Trophoblast cell (in vitro differentiated cells and primary cell): ENCODE measurements at regions not wholly inside any gene's neighbourhood (a gene's known extent, or its start where the extent isn't known, plus 50 kb on each side); places are given as distances from the start of the nearest gene placed in this dataset.

ENCODE experiments used
- DNase-seq, 2 donors: peaks; one replicate each; pipeline ENCODE4 v3.0.0-alpha.2; 2016
- H2AFZ ChIP-seq: 2 replicates; pipeline ENCODE4 v1.6.1; 2013; ENCODE audit warnings: low read length, moderate library complexity, mild to moderate bottlenecking; ENCODE audit not compliant: insufficient read depth, poor library complexity
- H2AK5ac ChIP-seq: 2 replicates; pipeline ENCODE4 v1.6.1; 2013; ENCODE audit warnings: mild to moderate bottlenecking, low read length
- H2BK120ac ChIP-seq: 2 replicates; pipeline ENCODE4 v1.6.1; 2013; ENCODE audit warnings: low read length, mild to moderate bottlenecking, moderate library complexity; ENCODE audit not compliant: insufficient read depth, poor library complexity
- H2BK12ac ChIP-seq: 2 replicates; pipeline ENCODE4 v1.6.1; 2013; ENCODE audit warnings: mild to moderate bottlenecking, low read length, moderate library complexity
- H2BK5ac ChIP-seq: 2 replicates; pipeline ENCODE4 v1.6.1; 2013; ENCODE audit warnings: low read length, low read depth, moderate library complexity, mild to moderate bottlenecking; ENCODE audit not compliant: poor library complexity
- H3K14ac ChIP-seq: 2 replicates; pipeline ENCODE4 v1.6.1; 2013; ENCODE audit warnings: mild to moderate bottlenecking, low read length
- H3K18ac ChIP-seq: 2 replicates; pipeline ENCODE4 v1.6.1; 2013; ENCODE audit warnings: mild to moderate bottlenecking, low read length
- H3K23ac ChIP-seq: 2 replicates; pipeline ENCODE4 v1.6.1; 2013; ENCODE audit warnings: low read length
- H3K27ac ChIP-seq: 2 replicates; pipeline ENCODE4 v1.5.1; 2013; ENCODE audit warnings: low read depth, mild to moderate bottlenecking, inconsistent platforms, low read length, moderate library complexity
- H3K27me3 ChIP-seq: 2 replicates; pipeline ENCODE4 v1.6.1; 2013; ENCODE audit warnings: inconsistent platforms, mild to moderate bottlenecking, low read length, moderate library complexity; ENCODE audit not compliant: insufficient read depth
- H3K36me3 ChIP-seq, 2 experiments: 1 replicate in 1 of 2; 2 replicates in 1 of 2; pipeline ENCODE4 v1.6.1; 2013; ENCODE audit warnings: low read length in 2 of 2, mild to moderate bottlenecking in 2 of 2, moderate library complexity in 1 of 2; ENCODE audit not compliant: insufficient read depth in 2 of 2, control insufficient read depth in 1 of 2
- H3K4ac ChIP-seq: 2 replicates; pipeline ENCODE4 v1.6.1; 2013; ENCODE audit warnings: low read depth, mild to moderate bottlenecking, low read length, moderate library complexity
- H3K4me1 ChIP-seq, 2 experiments: 1 replicate in 1 of 2; 2 replicates in 1 of 2; pipeline ENCODE4 v1.6.1; 2013; ENCODE audit warnings: low read length in 2 of 2, mild to moderate bottlenecking in 2 of 2, moderate library complexity in 1 of 2; ENCODE audit not compliant: insufficient read depth in 2 of 2, control insufficient read depth in 1 of 2
- H3K4me2 ChIP-seq: 2 replicates; pipeline ENCODE4 v1.6.1; 2013; ENCODE audit warnings: inconsistent platforms, mild to moderate bottlenecking, low read length, moderate library complexity
- H3K4me3 ChIP-seq: 2 replicates; pipeline ENCODE4 v1.5.1; 2013; ENCODE audit warnings: mild to moderate bottlenecking, low read depth, low read length, inconsistent platforms
- H3K79me1 ChIP-seq: one replicate; pipeline ENCODE4 v1.6.1; 2013; ENCODE audit warnings: low read length
- H3K79me2 ChIP-seq: 2 replicates; pipeline ENCODE4 v1.6.1; 2013; ENCODE audit warnings: low read length, mild to moderate bottlenecking; ENCODE audit not compliant: control insufficient read depth, insufficient read depth, poor library complexity
- H3K9ac ChIP-seq: 2 replicates; pipeline ENCODE4 v1.6.1; 2013; ENCODE audit warnings: mild to moderate bottlenecking, low read length
- H3K9me3 ChIP-seq: 2 replicates; pipeline ENCODE4 v1.6.1; 2013; ENCODE audit warnings: low read depth, mild to moderate bottlenecking, control low read depth, inconsistent platforms, low read length; ENCODE audit not compliant: insufficient read depth
- H4K12ac ChIP-seq: 2 replicates; pipeline ENCODE4 v1.6.1; 2013; ENCODE audit warnings: low read depth, mild to moderate bottlenecking, low read length, moderate library complexity
- H4K8ac ChIP-seq: 2 replicates; pipeline ENCODE4 v1.6.1; 2013; ENCODE audit warnings: low read depth, mild to moderate bottlenecking, low read length, moderate library complexity
- H4K91ac ChIP-seq: one replicate; pipeline ENCODE4 v1.6.1; 2013; ENCODE audit warnings: low read depth, mild to moderate bottlenecking, low read length, moderate library complexity
- WGBS: extraction: QIAGEN DNeasy Blood & Tissue Kit; methylation state at CpG from one replicate; pipeline ENCODE4 v1.1.7; 2013; ENCODE audit warnings: missing lambda C conversion rate; ENCODE audit not compliant: insufficient read length, insufficient coverage; ENCODE audit errors: extremely low coverage; 5-methylcytosine and 5-hydroxymethylcytosine counted together

DNA sequence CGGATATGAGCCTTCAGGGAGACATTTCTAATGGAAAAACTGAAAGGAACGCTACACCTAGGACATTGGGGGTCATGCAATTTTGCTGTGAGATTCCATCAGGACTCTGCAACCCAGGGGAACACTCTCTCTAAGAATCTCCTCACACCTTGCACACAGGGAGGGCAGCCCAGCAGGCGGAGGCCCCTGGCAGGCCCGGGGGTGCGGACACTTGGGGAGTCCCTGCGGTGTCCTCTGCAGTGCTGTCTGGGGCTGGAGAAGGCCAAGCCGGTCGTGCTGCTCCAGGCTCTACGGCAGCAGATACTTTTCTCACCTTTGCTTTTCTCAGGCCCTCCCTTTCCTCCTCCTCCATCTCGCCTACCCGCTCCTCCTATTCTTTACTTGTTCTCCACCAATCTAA is 54.7 kb upstream of the FAM110C start:
- H2AK5ac ChIP-seq: no peak overlapping the region
- no peak for DNase-seq
- 100% methylated on average over 2 of the region's 11 CpGs for WGBS
- no peak overlapping the region for H2BK5ac ChIP-seq
- no peak overlapping the region for H2BK12ac ChIP-seq
- H3K23ac ChIP-seq: no peak overlapping the region
- H4K91ac ChIP-seq: no peak overlapping the region
- H3K4me1 ChIP-seq: no peaks in the 10 kb centered on the region
- H3K4ac ChIP-seq: no peak overlapping the region
- no peak overlapping the region for H3K27ac ChIP-seq
- no peak overlapping the region for H3K18ac ChIP-seq
- H3K79me1 ChIP-seq: no peaks in the 10 kb centered on the region
- H3K4me2 ChIP-seq: no peak overlapping the region
- H3K9ac ChIP-seq: no peak overlapping the region
- H2BK120ac ChIP-seq: no peak overlapping the region
- H3K79me2 ChIP-seq: no peaks in the 10 kb centered on the region
- H3K4me3 ChIP-seq: no peak overlapping the region
- H3K14ac ChIP-seq: no peak overlapping the region
- no peak overlapping the region for H2AFZ ChIP-seq
- no peak overlapping the region for H4K8ac ChIP-seq
- no peak overlapping the region for H4K12ac ChIP-seq
- no peaks in the 10 kb centered on the region for H3K27me3 ChIP-seq
- peaks cover under 1% of the 10 kb centered on the region for H3K9me3 ChIP-seq
- no peaks in the 10 kb centered on the region for H3K36me3 ChIP-seq
